Activated T-helper 2 cell treated with anti-CD3 and anti-CD28 coated beads, Interferon-gamma antibody, Interleukin-2, Interleukin-4, amounts not matched to agents 10 μg/mL and 5 μg/mL and 100 μg/mL, durations not matched to agents 14 hours and 24 hours and 36 hours (primary cell): ENCODE measurements at regions not wholly inside any gene's neighbourhood (a gene's known extent, or its start where the extent isn't known, plus 50 kb on each side); places are given as distances from the start of the nearest gene placed in this dataset.

Experiments used
- DNase-seq: peaks from one replicate; pipeline ENCODE4 v3.0.0; 2021; ENCODE audit warnings: low spot score
- H3K27ac Mint-ChIP-seq: one replicate; pipeline ENCODE4 v1.8.0; 2021; ENCODE audit warnings: mixed read lengths
- H3K27me3 Mint-ChIP-seq: one replicate; pipeline ENCODE4 v1.8.0; 2021; ENCODE audit warnings: low read depth, mixed read lengths
- H3K36me3 Mint-ChIP-seq: one replicate; pipeline ENCODE4 v1.8.0; 2021; ENCODE audit warnings: low read depth, mixed read lengths
- H3K4me1 Mint-ChIP-seq: one replicate; pipeline ENCODE4 v1.8.0; 2021; ENCODE audit warnings: low read depth, mixed read lengths
- H3K4me3 Mint-ChIP-seq: one replicate; pipeline ENCODE4 v1.8.0; 2021; ENCODE audit warnings: low read depth, mild to moderate bottlenecking, moderate library complexity, mixed read lengths
- H3K9me3 Mint-ChIP-seq: one replicate; pipeline ENCODE4 v1.8.0; 2021; ENCODE audit warnings: mixed read lengths
- intact Hi-C: fragments of 100-400 bp; cut with micrococcal nuclease; formaldehyde crosslinking; loops from one replicate; pipeline ENCODE4 v1.15.1; 2023

GRCh38 chr12:126349383-126349782, 1284.1 kb downstream of the AACS start:
- peaks cover 26% of the 10 kb centered on the region for H3K9me3 Mint-ChIP-seq
- no peaks in the 10 kb centered on the region for H3K36me3 Mint-ChIP-seq
- intact Hi-C loops: no loop called here
- H3K27me3 Mint-ChIP-seq: no peaks in the 10 kb centered on the region
- H3K27ac Mint-ChIP-seq: no peak overlapping the region
- no peak overlapping the region for H3K4me3 Mint-ChIP-seq
- no peak for DNase-seq
- no peaks in the 10 kb centered on the region for H3K4me1 Mint-ChIP-seq

DNA sequence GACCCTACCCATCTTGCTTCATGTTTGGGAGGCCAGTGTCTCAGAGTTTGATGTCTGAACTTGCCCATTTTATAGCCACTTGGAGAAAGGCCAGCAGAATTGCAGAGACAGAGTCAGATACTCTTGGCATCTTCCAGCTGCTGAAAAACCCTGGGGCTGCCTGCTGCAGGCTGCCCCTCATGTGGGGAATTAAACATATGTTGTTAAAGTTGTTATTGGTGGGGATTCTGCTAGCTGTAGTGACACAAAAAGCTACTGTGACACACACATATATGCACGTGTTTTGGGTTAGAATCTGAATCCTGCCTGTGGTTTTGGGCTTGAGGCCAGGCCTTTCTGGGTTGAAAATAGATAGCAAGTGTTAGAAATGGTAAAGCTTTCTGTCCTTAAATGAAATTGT, 1288.4 kb downstream of the AACS start:
- intact Hi-C loops: no loop called here
- H3K27ac Mint-ChIP-seq: no peak overlapping the region
- no peak overlapping the region for H3K4me3 Mint-ChIP-seq
- peaks cover 29% of the 10 kb centered on the region for H3K9me3 Mint-ChIP-seq
- H3K4me1 Mint-ChIP-seq: no peaks in the 10 kb centered on the region
- no peaks in the 10 kb centered on the region for H3K27me3 Mint-ChIP-seq
- H3K36me3 Mint-ChIP-seq: no peaks in the 10 kb centered on the region
- no peak for DNase-seq

DNA sequence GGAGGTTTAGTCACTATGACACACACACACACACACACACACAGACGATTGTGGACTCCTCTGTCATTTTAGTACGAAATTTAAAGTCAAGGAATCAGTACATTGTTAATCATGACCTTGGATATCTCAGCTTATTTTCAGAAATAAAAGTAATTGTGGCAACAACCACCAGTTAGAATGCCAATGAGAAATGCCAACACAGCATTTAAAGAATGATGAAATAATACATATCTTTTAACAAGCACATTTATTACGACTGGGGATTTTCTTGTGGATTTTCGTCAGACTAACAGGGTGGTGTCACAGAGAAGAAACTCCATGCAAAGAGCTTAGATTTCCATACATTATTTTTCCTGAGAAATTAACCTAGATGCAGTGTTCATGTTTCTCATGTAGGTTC, 1289.4 kb downstream of the AACS start:
- no peaks in the 10 kb centered on the region for H3K36me3 Mint-ChIP-seq
- no peak overlapping the region for H3K27ac Mint-ChIP-seq
- DNase-seq: no peak
- no peaks in the 10 kb centered on the region for H3K27me3 Mint-ChIP-seq
- intact Hi-C loops: no loop called here
- no peak overlapping the region for H3K4me3 Mint-ChIP-seq
- no peaks in the 10 kb centered on the region for H3K4me1 Mint-ChIP-seq
- peaks cover 37% of the 10 kb centered on the region for H3K9me3 Mint-ChIP-seq

DNA sequence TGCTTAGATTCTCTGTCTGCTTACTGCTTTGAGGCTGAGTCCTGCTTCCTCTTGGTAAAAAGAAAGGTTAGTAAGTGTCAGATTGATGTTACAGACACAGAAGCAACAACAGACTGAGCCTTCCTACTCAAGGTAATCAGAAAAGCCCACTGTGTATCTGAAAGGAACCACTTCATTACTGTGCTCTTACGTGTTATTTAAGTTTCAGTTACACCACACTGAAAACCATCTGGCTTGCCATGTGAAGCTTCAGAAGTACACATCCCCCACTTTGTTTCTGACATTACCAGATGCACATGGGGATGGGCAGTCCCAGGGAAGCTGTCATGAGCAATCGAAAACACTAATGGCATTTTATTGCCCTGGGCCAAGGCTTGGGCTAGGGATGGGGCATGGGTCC, 1290.1 kb downstream of the AACS start:
- no peak overlapping the region for H3K27ac Mint-ChIP-seq
- H3K4me3 Mint-ChIP-seq: no peak overlapping the region
- H3K9me3 Mint-ChIP-seq: peaks cover 40% of the 10 kb centered on the region
- H3K36me3 Mint-ChIP-seq: no peaks in the 10 kb centered on the region
- intact Hi-C loops: no loop called here
- no peak for DNase-seq
- no peaks in the 10 kb centered on the region for H3K27me3 Mint-ChIP-seq
- no peaks in the 10 kb centered on the region for H3K4me1 Mint-ChIP-seq

DNA sequence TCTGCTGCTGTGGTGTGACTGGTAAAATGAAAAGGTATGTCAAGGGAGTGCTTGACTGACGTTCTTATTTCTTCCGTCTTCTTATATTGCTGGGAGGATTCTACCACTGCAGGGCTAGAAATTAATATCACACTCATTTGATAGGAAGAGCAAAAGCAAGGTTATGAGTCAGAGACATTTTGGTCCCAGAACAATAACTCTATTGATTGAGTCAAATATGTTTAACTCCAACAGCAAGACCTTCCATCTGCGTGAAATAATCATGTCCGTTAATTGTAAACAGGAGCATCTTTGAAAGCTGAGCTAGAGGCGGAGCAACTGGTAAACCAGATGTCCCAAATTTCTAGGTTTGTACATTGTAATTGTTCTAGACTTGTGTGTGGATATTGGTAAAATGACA, 1293.6 kb downstream of the AACS start:
- H3K4me3 Mint-ChIP-seq: no peak overlapping the region

DNA sequence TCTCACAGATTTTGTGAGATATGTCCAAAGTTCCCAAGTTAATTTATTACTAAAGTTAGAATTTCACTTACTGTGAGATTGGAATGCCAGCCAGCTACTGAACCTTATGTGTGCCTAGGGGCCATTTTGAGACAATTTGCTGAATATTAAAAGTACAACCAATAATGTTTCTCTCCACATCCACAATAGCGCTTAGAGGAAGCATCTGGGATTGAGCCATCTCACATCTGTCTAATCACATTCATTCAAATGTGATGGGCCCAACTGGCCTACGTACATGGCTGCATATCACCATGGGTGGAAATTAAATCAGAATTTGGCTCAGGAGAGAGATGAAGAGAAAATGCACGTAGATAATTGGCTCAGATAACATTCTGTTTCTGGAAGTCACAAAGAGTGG, 1294.0 kb downstream of the AACS start:
- no peaks in the 10 kb centered on the region for H3K36me3 Mint-ChIP-seq
- no peak overlapping the region for H3K4me3 Mint-ChIP-seq
- no peak overlapping the region for H3K27ac Mint-ChIP-seq
- no peak for DNase-seq
- peaks cover 43% of the 10 kb centered on the region for H3K9me3 Mint-ChIP-seq
- no peaks in the 10 kb centered on the region for H3K27me3 Mint-ChIP-seq
- no peaks in the 10 kb centered on the region for H3K4me1 Mint-ChIP-seq
- intact Hi-C loops: no loop called here

More for the DNA sequence above, 1293.6 kb downstream of the AACS start:
- Mint-ChIP-seq H3K27ac (no peak overlapping the region), H3K4me1 (no peaks in the 10 kb centered on the region), H3K27me3 (no peaks in the 10 kb centered on the region), H3K9me3 (peaks cover 47% of the 10 kb centered on the region), H3K36me3 (no peaks in the 10 kb centered on the region)
- no peak for DNase-seq
- intact Hi-C loops: no loop called here

GRCh38 chr12:126361804-126362203, 1296.6 kb downstream of the AACS start:
- Mint-ChIP-seq H3K4me3 (no peak overlapping the region), H3K36me3 (no peaks in the 10 kb centered on the region), H3K27ac (no peak overlapping the region), H3K27me3 (no peaks in the 10 kb centered on the region), H3K9me3 (peaks cover 41% of the 10 kb centered on the region), H3K4me1 (no peaks in the 10 kb centered on the region)
- no peak for DNase-seq
- intact Hi-C loops: no loop called here

GRCh38 chr12:126362493-126362892, 1297.3 kb downstream of the AACS start:
- no peaks in the 10 kb centered on the region for H3K4me1 Mint-ChIP-seq
- H3K36me3 Mint-ChIP-seq: no peaks in the 10 kb centered on the region
- peaks cover 36% of the 10 kb centered on the region for H3K9me3 Mint-ChIP-seq
- DNase-seq: no peak
- H3K27ac Mint-ChIP-seq: no peak overlapping the region
- intact Hi-C loops: no loop called here
- H3K4me3 Mint-ChIP-seq: no peak overlapping the region
- no peaks in the 10 kb centered on the region for H3K27me3 Mint-ChIP-seq

DNA sequence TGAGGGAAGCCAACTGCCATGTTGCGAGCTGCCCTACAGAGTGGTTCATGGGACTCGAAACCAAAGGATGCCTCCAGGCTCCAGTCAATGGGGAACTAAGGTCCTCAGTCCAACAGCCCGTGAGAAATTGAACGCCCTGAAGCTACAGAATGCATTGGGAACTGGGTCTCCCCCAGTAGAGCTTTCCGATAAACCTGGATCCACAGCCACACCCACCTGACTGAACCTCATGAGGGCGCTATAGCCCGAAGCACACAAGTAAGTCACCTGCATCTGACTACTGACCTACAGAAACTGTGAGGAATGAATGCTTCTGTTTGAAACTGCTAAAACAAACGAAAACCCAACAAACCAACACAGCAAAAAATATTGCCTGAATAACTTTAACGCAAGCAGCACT, 1297.7 kb downstream of the AACS start:
- Mint-ChIP-seq H3K9me3 (peaks cover 35% of the 10 kb centered on the region), H3K4me3 (no peak overlapping the region), H3K36me3 (no peaks in the 10 kb centered on the region), H3K27ac (no peak overlapping the region), H3K4me1 (no peaks in the 10 kb centered on the region), H3K27me3 (no peaks in the 10 kb centered on the region)
- no peak for DNase-seq
- intact Hi-C loops: no loop called here

DNA sequence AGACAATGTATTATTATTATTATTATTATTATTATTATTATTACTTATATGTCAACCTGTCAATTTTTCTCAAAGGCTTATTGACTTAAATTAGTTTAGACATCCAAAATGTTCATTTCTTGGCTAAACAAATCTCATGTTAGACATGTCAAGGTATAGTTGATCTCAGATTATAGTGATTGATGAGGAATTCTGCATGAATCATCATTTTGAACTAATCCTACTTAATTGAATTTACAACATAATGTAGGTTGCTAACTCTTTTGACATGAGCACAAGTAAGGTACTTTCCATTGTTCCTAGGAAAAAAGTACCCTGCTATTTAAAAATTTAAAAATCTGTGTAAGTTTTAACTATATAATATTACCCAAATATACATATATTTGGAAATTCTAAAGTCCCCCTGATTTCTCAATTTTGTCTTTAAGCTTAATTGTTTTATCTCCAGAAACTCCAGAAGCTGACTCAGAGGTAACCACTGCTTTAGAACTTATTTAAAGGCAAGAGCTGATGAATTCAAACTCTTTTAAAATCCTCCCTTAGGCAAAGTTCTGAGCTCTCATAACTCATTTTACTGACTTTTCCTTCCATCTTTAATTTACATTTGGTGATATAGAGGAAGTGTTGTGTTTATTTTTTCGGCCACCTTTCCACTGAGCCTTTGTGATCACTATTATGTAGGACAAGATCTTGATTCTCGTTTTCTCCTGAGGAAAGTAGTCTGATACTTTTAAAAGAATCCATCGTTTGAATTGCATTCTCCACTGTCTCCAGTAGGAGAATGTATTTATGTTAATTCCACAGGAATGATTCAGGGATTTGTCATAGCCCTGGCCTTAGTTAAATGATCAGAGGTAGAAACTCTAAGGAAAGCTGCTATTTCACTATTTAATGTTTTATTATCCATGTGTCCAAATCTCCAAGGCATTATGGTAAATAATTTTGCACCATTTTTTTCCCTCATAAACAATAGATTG, 1304.5 kb downstream of the AACS start:
- DNase-seq: no peak
- no peak overlapping the region for H3K4me3 Mint-ChIP-seq
- intact Hi-C loops: no loop called here
- no peaks in the 10 kb centered on the region for H3K36me3 Mint-ChIP-seq
- no peaks in the 10 kb centered on the region for H3K4me1 Mint-ChIP-seq
- H3K27me3 Mint-ChIP-seq: no peaks in the 10 kb centered on the region
- H3K9me3 Mint-ChIP-seq: peaks cover 9% of the 10 kb centered on the region
- H3K27ac Mint-ChIP-seq: no peak overlapping the region

DNA sequence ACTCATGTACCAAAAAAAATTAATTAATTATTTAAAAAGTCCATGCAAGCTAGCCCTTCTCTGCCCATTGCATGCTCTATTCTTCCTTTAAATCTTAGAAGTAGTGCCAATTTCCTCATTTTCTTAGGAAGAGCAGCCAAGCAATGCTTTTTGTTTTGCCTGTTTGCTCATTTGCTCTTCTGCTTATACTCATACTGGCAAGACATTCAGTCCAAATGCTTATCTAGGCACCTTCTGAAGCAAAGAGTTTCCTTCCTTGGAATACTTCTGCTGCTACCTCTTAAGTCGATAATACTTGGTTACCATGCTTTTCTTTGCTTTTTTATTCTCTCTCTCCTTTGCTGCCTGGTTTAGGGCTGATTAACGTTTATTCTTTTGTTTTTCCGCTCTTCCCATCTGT, 1318.3 kb downstream of the AACS start:
- no peaks in the 10 kb centered on the region for H3K36me3 Mint-ChIP-seq
- no peak overlapping the region for H3K27ac Mint-ChIP-seq
- no peaks in the 10 kb centered on the region for H3K4me1 Mint-ChIP-seq
- H3K27me3 Mint-ChIP-seq: no peaks in the 10 kb centered on the region
- intact Hi-C loops: no loop called here
- no peak for DNase-seq
- peaks cover 21% of the 10 kb centered on the region for H3K9me3 Mint-ChIP-seq
- no peak overlapping the region for H3K4me3 Mint-ChIP-seq

DNA sequence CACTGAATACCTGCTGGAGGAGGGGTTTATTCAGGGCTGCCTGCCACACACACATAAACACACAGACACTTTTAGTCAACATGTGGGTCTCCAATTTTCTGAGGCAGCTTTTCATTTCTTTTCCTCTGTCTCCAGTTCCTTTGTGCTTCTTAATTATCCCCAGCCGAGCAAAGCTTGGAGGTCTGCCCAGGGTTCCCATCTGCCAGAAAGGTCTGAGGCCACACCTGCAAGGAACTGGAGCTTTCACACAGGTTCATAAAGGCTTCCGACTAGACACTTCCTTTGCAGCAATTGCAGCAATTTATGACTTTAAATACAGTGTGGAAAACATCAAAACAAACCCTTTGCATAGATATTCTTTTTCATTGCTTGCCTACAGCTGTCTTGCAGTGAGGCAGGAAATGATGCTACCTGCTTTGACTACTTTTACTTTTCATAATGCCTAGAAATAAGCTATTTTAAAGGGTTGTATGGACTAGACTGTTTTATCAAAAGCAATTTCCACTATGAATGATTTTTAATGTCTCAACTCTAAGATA, 1318.9 kb downstream of the AACS start:
- Mint-ChIP-seq H3K9me3 (peaks cover 25% of the 10 kb centered on the region), H3K36me3 (no peaks in the 10 kb centered on the region), H3K27ac (no peak overlapping the region), H3K4me3 (no peak overlapping the region), H3K4me1 (no peaks in the 10 kb centered on the region), H3K27me3 (no peaks in the 10 kb centered on the region)
- DNase-seq: no peak
- intact Hi-C loops: no loop called here

- Mint-ChIP-seq H3K27me3 (no peaks in the 10 kb centered on the region), H3K9me3 (peaks cover 26% of the 10 kb centered on the region), H3K27ac (no peak overlapping the region), H3K4me3 (no peak overlapping the region), H3K4me1 (no peaks in the 10 kb centered on the region), H3K36me3 (no peaks in the 10 kb centered on the region)
- DNase-seq: no peak
- intact Hi-C loops: no loop called here
Observed at GRCh38 chr12:126385785-126386184, 1320.5 kb downstream of the AACS start.
